H1 (cell line): ENCODE measurements at regions not wholly inside any gene's neighbourhood (a gene's known extent, or its start where the extent isn't known, plus 50 kb on each side); places are given as distances from the start of the nearest gene placed in this dataset.

Experiments
- CTCF ChIA-PET: fragments of 300-600 bp; sonication (Branson Sonifier 250); formaldehyde crosslinking; loops from one replicate; lab custom pipeline; 2021; ENCODE audit not compliant: partially characterized antibody; lab: Charles Lee
- POLR2A ChIA-PET: fragments of 300-600 bp; sonication (Branson Sonifier 250); formaldehyde crosslinking; loops from one replicate; lab custom pipeline; 2021; ENCODE audit warnings: inconsistent platforms; ENCODE audit not compliant: partially characterized antibody; lab: Charles Lee
- DNase-seq, 2 experiments: peaks; one replicate each; pipeline versions ENCODE4 v3.0.0 to v3.0.0-alpha.2; 2010 to 2022; ENCODE audit warnings: low spot score in 2 of 2, low read depth in 1 of 2, mixed read lengths in 1 of 2
- FAIRE-seq: peaks from 2 replicates; lab custom pipeline; 2011; peaks lifted over from hg19 to GRCh38; lab: Jason Lieb, UNC
- H2AFZ ChIP-seq: 2 replicates; pipeline ENCODE4 v1.8.1; 2012; ENCODE audit warnings: low read length, inconsistent platforms
- H2AK5ac ChIP-seq: 2 replicates; pipeline ENCODE4 v1.6.1; 2013; ENCODE audit warnings: low read depth, low read length
- H2BK120ac ChIP-seq: replicated peaks from 2 replicates; pipeline ENCODE3; 2013; ENCODE audit warnings: low read depth, low read length, inconsistent platforms
- H2BK12ac ChIP-seq: 2 replicates; pipeline ENCODE4 v1.6.1; 2013; ENCODE audit warnings: low read depth, low read length
- H2BK15ac ChIP-seq: 2 replicates; pipeline ENCODE4 v1.6.1; 2013; ENCODE audit warnings: low read length
- H2BK20ac ChIP-seq: 2 replicates; pipeline ENCODE4 v1.6.1; 2013; ENCODE audit warnings: low read length
- H2BK5ac ChIP-seq: 2 replicates; pipeline ENCODE4 v1.6.1; 2013; ENCODE audit warnings: low read depth, low read length
- H3K14ac ChIP-seq: 2 replicates; pipeline ENCODE4 v1.6.1; 2013; ENCODE audit warnings: inconsistent platforms; ENCODE audit not compliant: insufficient read length
- H3K18ac ChIP-seq: 2 replicates; pipeline ENCODE4 v1.6.1; 2013; ENCODE audit warnings: low read length; ENCODE audit errors: extremely low read depth
- H3K23ac ChIP-seq: 2 replicates; pipeline ENCODE4 v1.6.1; 2013; ENCODE audit warnings: inconsistent platforms; ENCODE audit not compliant: insufficient read length
- H3K23me2 ChIP-seq: 2 replicates; pipeline ENCODE4 v1.6.1; 2013; ENCODE audit warnings: low read depth, low read length
- H3K27ac ChIP-seq: 2 replicates; pipeline ENCODE4 v1.6.1; 2011; ENCODE audit warnings: low read depth, low read length, inconsistent platforms
- H3K27me3 ChIP-seq, 4 experiments: replicated peaks in 1 of 4; 1 replicate in 1 of 4; 2 replicates in 3 of 4; pipeline versions ENCODE4 v1.6.1 to v1.8.1; 2011 to 2013; ENCODE audit warnings: low read length in 3 of 4, mild to moderate bottlenecking in 3 of 4, inconsistent platforms in 2 of 4, mixed read lengths in 2 of 4, moderate library complexity in 1 of 4; ENCODE audit not compliant: control insufficient read depth in 3 of 4, insufficient read depth in 3 of 4; ENCODE audit errors: extremely low read depth in 1 of 4
- H3K36me3 ChIP-seq, 4 experiments: 2 replicates each; pipeline versions ENCODE4 v1.6.1 to v1.8.1; 2011 to 2013; ENCODE audit warnings: mild to moderate bottlenecking in 4 of 4, low read length in 3 of 4, moderate library complexity in 2 of 4, control low read depth in 1 of 4, inconsistent platforms in 1 of 4; ENCODE audit not compliant: insufficient read depth in 4 of 4, control insufficient read depth in 2 of 4
- H3K4ac ChIP-seq: replicated peaks from 2 replicates; pipeline ENCODE3; 2013; ENCODE audit warnings: low read length, low read depth, mixed read lengths, inconsistent platforms; ENCODE audit not compliant: insufficient read length
- H3K4me1 ChIP-seq, 4 experiments: replicated peaks in 1 of 4; 1 replicate in 1 of 4; 2 replicates in 3 of 4; pipeline versions ENCODE4 v1.6.1 to v1.8.1; 2011 to 2013; ENCODE audit warnings: low read length in 3 of 4, inconsistent platforms in 2 of 4, mixed read lengths in 1 of 4; ENCODE audit not compliant: insufficient read depth in 4 of 4, control insufficient read depth in 3 of 4
- H3K4me2 ChIP-seq, 2 experiments: 2 replicates each; pipeline versions ENCODE4 v1.6.1 to v1.8.1; 2011 to 2013; ENCODE audit warnings: low read depth in 2 of 2, low read length in 2 of 2, control low read depth in 1 of 2, inconsistent platforms in 1 of 2, mild to moderate bottlenecking in 1 of 2; ENCODE audit not compliant: insufficient read depth in 1 of 2
- H3K4me3 ChIP-seq, 4 experiments: fragments of 200-600, 300-600 bp in 1 of 4; sonication (generic), shearing (Covaris generic), sonication (Bioruptor Twin) in 1 of 4; 2 replicates each; pipeline versions ENCODE4 v1.5.1 to v1.8.1; 2011 to 2016; ENCODE audit warnings: low read length in 4 of 4, low read depth in 3 of 4, control low read depth in 2 of 4, inconsistent platforms in 2 of 4, mild to moderate bottlenecking in 2 of 4, mixed read lengths in 1 of 4, moderate library complexity in 1 of 4; ENCODE audit not compliant: insufficient read depth in 2 of 4; ENCODE audit errors: extremely low read depth in 1 of 4
- H3K56ac ChIP-seq: replicated peaks from 2 replicates; pipeline ENCODE3; 2013; ENCODE audit warnings: low read depth, mild to moderate bottlenecking, mixed read lengths, low read length, inconsistent platforms; ENCODE audit not compliant: insufficient read length
- H3K79me1 ChIP-seq: 2 replicates; pipeline ENCODE4 v1.6.1; 2013; ENCODE audit warnings: low read depth, low read length, control low read depth
- H3K79me2 ChIP-seq, 2 experiments: 2 replicates each; pipeline versions ENCODE4 v1.6.1 to v1.8.1; 2012 to 2013; ENCODE audit warnings: low read length in 2 of 2, mild to moderate bottlenecking in 2 of 2, inconsistent platforms in 1 of 2; ENCODE audit not compliant: insufficient read depth in 2 of 2, control insufficient read depth in 1 of 2
- H3K9ac ChIP-seq, 4 experiments: replicated peaks in 1 of 4; 1 replicate in 1 of 4; 2 replicates in 3 of 4; pipeline versions ENCODE4 v1.6.1 to v1.8.1; 2011 to 2013; ENCODE audit warnings: low read depth in 3 of 4, low read length in 3 of 4, control low read depth in 2 of 4, mild to moderate bottlenecking in 2 of 4, moderate library complexity in 2 of 4, inconsistent platforms in 1 of 4; ENCODE audit errors: extremely low read depth in 1 of 4
- H3K9me3 ChIP-seq, 2 experiments: 2 replicates each; pipeline versions ENCODE4 v1.6.1 to v1.8.1; 2012 to 2013; ENCODE audit warnings: mild to moderate bottlenecking in 2 of 2, moderate library complexity in 2 of 2, control low read depth in 1 of 2, inconsistent platforms in 1 of 2, low read depth in 1 of 2, low read length in 1 of 2, mixed read lengths in 1 of 2; ENCODE audit not compliant: insufficient read depth in 2 of 2
- H4K20me1 ChIP-seq, 2 experiments: replicated peaks in 1 of 2; 2 replicates each; pipeline versions ENCODE3 to v1.8.1; 2011 to 2013; ENCODE audit warnings: inconsistent platforms in 2 of 2, low read length in 2 of 2, mild to moderate bottlenecking in 1 of 2; ENCODE audit not compliant: insufficient read depth in 2 of 2, control insufficient read depth in 1 of 2
- H4K5ac ChIP-seq: 2 replicates; pipeline ENCODE4 v1.6.1; 2013; ENCODE audit warnings: low read length, low read depth, mixed read lengths, inconsistent platforms; ENCODE audit not compliant: insufficient read length
- H4K8ac ChIP-seq: 2 replicates; pipeline ENCODE4 v1.8.0; 2013; ENCODE audit warnings: mild to moderate bottlenecking, moderate library complexity, low read length, inconsistent platforms; ENCODE audit not compliant: insufficient read depth; ENCODE audit errors: extremely low read depth
- H4K91ac ChIP-seq: replicated peaks from 2 replicates; pipeline ENCODE3; 2013; ENCODE audit warnings: low read length, mixed read lengths, inconsistent platforms; ENCODE audit not compliant: insufficient read length
- CEBPB ChIP-seq: IDR thresholded peaks from 2 replicates; pipeline ENCODE4 v1.6.1; 2012; ENCODE audit warnings: low read depth, low read length
- EGR1 ChIP-seq: IDR thresholded peaks from 2 replicates; pipeline ENCODE4 v1.6.1; 2011; ENCODE audit warnings: low read depth, low read length, borderline replicate concordance
- JUND ChIP-seq: IDR thresholded peaks from 2 replicates; pipeline ENCODE4 v1.6.1; 2011; ENCODE audit warnings: mild to moderate bottlenecking, improper control_type of control experiment, low read length
- NANOG ChIP-seq: IDR thresholded peaks from 2 replicates; pipeline ENCODE4 v1.6.1; 2011; ENCODE audit warnings: low read length, low read depth, mild to moderate bottlenecking, inconsistent platforms; ENCODE audit not compliant: insufficient read depth, poor library complexity, severe bottlenecking
- RAD21 ChIP-seq, 2 experiments: IDR thresholded peaks in 1 of 2; conservative IDR thresholded peaks in 1 of 2; 2 replicates each; pipeline ENCODE4 v1.6.1; 2011; ENCODE audit warnings: low read depth in 2 of 2, low read length in 2 of 2, improper control_type of control experiment in 1 of 2, inconsistent platforms in 1 of 2, mild to moderate bottlenecking in 1 of 2, moderate library complexity in 1 of 2
- SIX5 ChIP-seq: IDR thresholded peaks from 2 replicates; pipeline ENCODE4 v1.6.1; 2011; ENCODE audit warnings: mild to moderate bottlenecking, low read depth, low read length
- WGBS, 2 experiments: shearing (Covaris generic) in 1 of 2; methylation state at CpG; one replicate each; pipeline versions ENCODE4 v1.1.6 to v1.1.7; 2013 to 2015; ENCODE audit warnings: low lambda C conversion rate in 2 of 2, mixed read lengths in 2 of 2, inconsistent platforms in 1 of 2, low coverage in 1 of 2, missing lambda C conversion rate in 1 of 2; ENCODE audit not compliant: insufficient replicate concordance in 2 of 2, insufficient coverage in 1 of 2, insufficient read length in 1 of 2; ENCODE audit errors: extremely low coverage in 1 of 2, missing lambda C conversion rate in 1 of 2; 5-methylcytosine and 5-hydroxymethylcytosine counted together
- TF ChIP-seq, protein P1 (sequence below): IDR thresholded peaks from 2 replicates; pipeline ENCODE4 v1.6.1; 2011; ENCODE audit warnings: low read depth, mild to moderate bottlenecking, low read length; ENCODE audit not compliant: insufficient read depth

DNA sequence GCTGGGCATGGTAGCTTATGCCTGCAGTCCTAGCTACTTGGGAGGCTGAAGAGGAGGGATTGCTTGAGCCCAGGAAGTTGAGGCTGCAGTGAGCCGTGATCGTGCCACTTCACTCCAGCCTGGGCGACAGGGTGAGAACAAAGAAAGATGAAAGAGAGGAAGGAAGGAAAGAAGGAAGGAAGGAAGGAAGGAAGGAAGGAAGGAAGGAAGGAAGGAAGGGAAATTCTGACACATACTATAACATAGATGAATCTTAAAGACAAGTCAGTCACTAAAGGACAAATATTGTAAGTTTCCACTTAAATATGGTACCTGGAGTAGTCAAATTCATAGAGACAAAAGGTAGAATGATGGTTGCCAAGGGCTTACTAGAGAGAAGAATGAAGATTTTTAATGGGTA lies 108.0 kb upstream of the CACHD1 start:
- no peak overlapping the region for H2BK15ac ChIP-seq
- ChIA-PET CTCF (no interaction called here), POLR2A (no interaction called here)
- no peak overlapping the region for H4K8ac ChIP-seq
- H4K20me1 ChIP-seq = no peaks in the 10 kb centered on the region
- H2AK5ac ChIP-seq = no peak overlapping the region
- no peaks in the 10 kb centered on the region for H3K9me3 ChIP-seq
- WGBS, 2 experiments = 95% methylated on average over 3 of the region's 3 CpGs; no CpG with 5 or more reads in 1 of the 2 experiments
- no peaks in the 10 kb centered on the region for H3K27me3 ChIP-seq
- H3K79me1 ChIP-seq = no peaks in the 10 kb centered on the region
- peaks cover 2% of the 10 kb centered on the region; the same call in 1 of the 2 replicates for H3K23me2 ChIP-seq
- H2BK20ac ChIP-seq = no peak overlapping the region
- H4K5ac ChIP-seq = no peak overlapping the region
- H3K4me1 ChIP-seq = peaks cover 0 to 7% (median 4%) of the 10 kb centered on the region in 4 experiments; a peak in 6 of 7 replicates
- TF ChIP-seq, protein P1, sequence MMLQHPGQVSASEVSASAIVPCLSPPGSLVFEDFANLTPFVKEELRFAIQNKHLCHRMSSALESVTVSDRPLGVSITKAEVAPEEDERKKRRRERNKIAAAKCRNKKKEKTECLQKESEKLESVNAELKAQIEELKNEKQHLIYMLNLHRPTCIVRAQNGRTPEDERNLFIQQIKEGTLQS = no peak
- TF ChIP-seq CEBPB = no peak
- no peak for TF ChIP-seq SIX5
- TF ChIP-seq JUND = no peak
- TF ChIP-seq RAD21 (IDR thresholded peaks at IDR 0.05 in 1 of 2, conservative IDR thresholded peaks at IDR 0.05 in 1 of 2; ENCODE audit: low read depth in 2 of 2, low read length in 2 of 2) = no peak
- no peak for TF ChIP-seq NANOG
- TF ChIP-seq EGR1 = no peak
- no peak overlapping the region for H2BK12ac ChIP-seq
- no peak overlapping the region for H3K4me3 ChIP-seq
- H3K4ac ChIP-seq = no peak overlapping the region
- no peaks in the 10 kb centered on the region for H3K36me3 ChIP-seq
- H3K23ac ChIP-seq = no peak overlapping the region
- H3K79me2 ChIP-seq = no peaks in the 10 kb centered on the region
- H3K14ac ChIP-seq = no peak overlapping the region
- no peak overlapping the region for H4K91ac ChIP-seq
- no peak overlapping the region for H3K27ac ChIP-seq
- H3K56ac ChIP-seq = no peak overlapping the region
- no peak overlapping the region for H3K9ac ChIP-seq
- no peak overlapping the region for H2BK5ac ChIP-seq
- no peak overlapping the region for H2BK120ac ChIP-seq
- FAIRE-seq (no peak), DNase-seq (no peak)
- H3K4me2 ChIP-seq = no peak overlapping the region
- H3K18ac ChIP-seq = no peak overlapping the region
- H2AFZ ChIP-seq = no peak overlapping the region
